Naive thymus-derived CD4-positive, alpha-beta T cell (primary cell): ENCODE measurements at regions not wholly inside any gene's neighbourhood (a gene's known extent, or its start where the extent isn't known, plus 50 kb on each side); places are given as distances from the start of the nearest gene placed in this dataset.
"Not testable (repeated sequence)": the region's sequence is repeated elsewhere in the genome, so short reads cannot be mapped to it uniquely, and the experiment has no call there.

ENCODE experiments used
- ATAC-seq: fragments of 150-1000 bp; cut with Tn5 transposase; 2 replicates; pipeline ENCODE4 v1.10.0; 2021; ENCODE audit warnings: mild to moderate bottlenecking, moderate library complexity
- CTCF ChIA-PET: fragments of 350-600 bp; sonication (Branson Sonifier 250); formaldehyde crosslinking; loops from one replicate; lab custom pipeline; 2021; ENCODE audit warnings: antibody characterized with exemption; lab: Charles Lee
- POLR2A ChIA-PET: fragments of 350-600 bp; sonication (Branson Sonifier 250); formaldehyde crosslinking; loops from one replicate; lab custom pipeline; 2021; ENCODE audit warnings: antibody characterized with exemption, inconsistent platforms; lab: Charles Lee
- DNase-seq, 9 donors: peaks; one replicate each; pipeline versions ENCODE4 v3.0.0 to v3.0.0-alpha.2; 2020 to 2022; ENCODE audit warnings: mixed read lengths in 1 of 9
- H3K27ac ChIP-seq: one replicate; pipeline ENCODE4 v1.7.0; 2013; ENCODE audit warnings: mild to moderate bottlenecking, low read depth, low read length, moderate library complexity
- H3K27me3 ChIP-seq, 2 donors: one replicate each; pipeline ENCODE4 v1.7.0; 2013; ENCODE audit warnings: low read length in 2 of 2, mild to moderate bottlenecking in 2 of 2, moderate library complexity in 2 of 2; ENCODE audit not compliant: control insufficient read depth in 2 of 2, insufficient read depth in 2 of 2
- H3K36me3 ChIP-seq, 3 experiments: 1 replicate in 2 of 3; 2 replicates in 1 of 3; pipeline ENCODE4 v1.7.0; 2013; ENCODE audit warnings: low read length in 3 of 3, mild to moderate bottlenecking in 3 of 3, moderate library complexity in 1 of 3; ENCODE audit not compliant: insufficient read depth in 3 of 3, control insufficient read depth in 2 of 3
- H3K4me1 ChIP-seq, 2 donors: one replicate each; pipeline ENCODE4 v1.7.0; 2013; ENCODE audit warnings: low read length in 2 of 2, mild to moderate bottlenecking in 2 of 2, moderate library complexity in 1 of 2; ENCODE audit not compliant: control insufficient read depth in 2 of 2, insufficient read depth in 2 of 2
- H3K4me3 ChIP-seq: 2 replicates; pipeline ENCODE4 v1.7.0; 2013; ENCODE audit warnings: mild to moderate bottlenecking, low read length
- H3K9me3 ChIP-seq, 3 experiments: 1 replicate in 2 of 3; 2 replicates in 1 of 3; pipeline ENCODE4 v1.7.0; 2013; ENCODE audit warnings: low read length in 3 of 3; ENCODE audit not compliant: control insufficient read depth in 2 of 3
- H3K27ac Mint-ChIP-seq, 9 donors: one replicate each; pipeline ENCODE4 v1.8.0; 2020 to 2022; ENCODE audit warnings: mixed read lengths in 9 of 9, mild to moderate bottlenecking in 8 of 9, moderate library complexity in 5 of 9, inconsistent platforms in 2 of 9
- H3K27me3 Mint-ChIP-seq, 5 donors: one replicate each; pipeline ENCODE4 v1.8.0; 2021 to 2022; ENCODE audit warnings: mixed read lengths in 5 of 5, mild to moderate bottlenecking in 1 of 5
- H3K36me3 Mint-ChIP-seq, 5 donors: one replicate each; pipeline ENCODE4 v1.8.0; 2020 to 2022; ENCODE audit warnings: mixed read lengths in 5 of 5, mild to moderate bottlenecking in 3 of 5, inconsistent platforms in 1 of 5
- H3K4me1 Mint-ChIP-seq, 7 donors: one replicate each; pipeline ENCODE4 v1.8.0; 2020 to 2022; ENCODE audit warnings: mixed read lengths in 7 of 7, mild to moderate bottlenecking in 3 of 7, inconsistent platforms in 1 of 7
- H3K4me3 Mint-ChIP-seq, 10 donors: one replicate each; pipeline ENCODE4 v1.8.0; 2020 to 2022; ENCODE audit warnings: mild to moderate bottlenecking in 10 of 10, mixed read lengths in 10 of 10, moderate library complexity in 6 of 10, inconsistent platforms in 2 of 10
- H3K9me3 Mint-ChIP-seq, 11 donors: one replicate each; pipeline ENCODE4 v1.8.0; 2020 to 2022; ENCODE audit warnings: mixed read lengths in 11 of 11, mild to moderate bottlenecking in 4 of 11, inconsistent platforms in 1 of 11, moderate library complexity in 1 of 11
- intact Hi-C, 2 donors: fragments of 100-400 bp; cut with micrococcal nuclease; formaldehyde crosslinking; loops; one replicate each; pipeline ENCODE4 v1.15.1; 2023

DNA sequence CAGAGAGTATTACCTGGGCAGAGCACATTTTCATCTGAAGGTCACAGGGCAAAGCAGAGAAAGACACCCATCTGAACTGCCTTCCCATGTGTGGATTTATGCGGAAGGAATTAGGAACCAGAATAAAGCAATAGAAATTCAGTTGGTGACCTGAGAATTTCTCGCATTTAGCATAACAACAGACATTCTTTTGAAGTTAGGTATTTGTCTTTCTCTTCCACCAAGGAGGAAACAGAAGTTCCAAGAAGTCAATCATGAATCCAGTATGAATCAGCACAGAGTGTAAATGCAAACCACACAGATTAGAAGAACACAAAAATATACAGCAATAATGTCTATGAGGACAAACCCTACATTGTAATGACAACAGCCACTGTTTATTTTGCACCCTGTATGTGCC lies 515.2 kb upstream of the BRINP1 start:
- Histone ChIP-seq H3K4me1 (no peaks in the 10 kb centered on the region), H3K27ac (no peak overlapping the region), H3K36me3 (no peaks in the 10 kb centered on the region), H3K27me3 (no peaks in the 10 kb centered on the region), H3K4me3 (no peak overlapping the region), H3K9me3 (no peaks in the 10 kb centered on the region)
- no peaks in the 10 kb centered on the region for H3K4me1 Mint-ChIP-seq
- H3K4me3 Mint-ChIP-seq: no peak overlapping the region
- no peak overlapping the region for H3K27ac Mint-ChIP-seq
- ATAC-seq (no peak), DNase-seq (no peak)
- ChIA-PET CTCF (no interaction called here), POLR2A (no interaction called here)
- intact Hi-C loops: no loop called here
- H3K27me3 Mint-ChIP-seq: peaks cover 0 to 4% (median 0%) of the 10 kb centered on the region in 5 donors
- H3K9me3 Mint-ChIP-seq: peaks cover 0 to 6% (median under 1%) of the 10 kb centered on the region in 11 donors
- H3K36me3 Mint-ChIP-seq: no peaks in the 10 kb centered on the region

DNA sequence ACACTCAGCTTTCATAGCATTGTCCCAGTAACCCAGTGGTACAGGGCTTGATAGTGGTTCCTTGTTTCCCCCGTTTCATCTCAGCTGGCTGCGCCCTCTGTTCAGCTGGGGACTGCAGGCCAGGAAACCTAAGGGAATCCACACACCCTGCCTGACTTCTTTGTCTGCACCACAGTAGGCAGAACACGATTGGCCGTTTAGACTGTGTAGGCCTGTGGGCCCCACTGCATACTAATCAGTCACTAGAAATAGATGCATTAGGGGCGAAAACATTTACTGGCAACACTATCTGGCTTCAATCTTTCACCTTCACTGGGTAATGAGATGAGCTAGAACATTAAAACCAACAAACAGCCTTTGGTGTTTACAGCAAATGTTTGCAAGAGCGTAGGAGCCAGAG lies 512.7 kb upstream of the BRINP1 start:
- no peak overlapping the region for H3K4me3 ChIP-seq
- no peaks in the 10 kb centered on the region for H3K36me3 ChIP-seq
- intact Hi-C loops: no loop called here
- peaks cover 0 to 5% (median 0%) of the 10 kb centered on the region in 11 donors for H3K9me3 Mint-ChIP-seq
- H3K36me3 Mint-ChIP-seq: no peaks in the 10 kb centered on the region
- H3K27me3 Mint-ChIP-seq: no peaks in the 10 kb centered on the region
- H3K4me1 Mint-ChIP-seq: no peaks in the 10 kb centered on the region
- no peaks in the 10 kb centered on the region for H3K9me3 ChIP-seq
- H3K27ac Mint-ChIP-seq: no peak overlapping the region
- H3K4me1 ChIP-seq: no peaks in the 10 kb centered on the region
- no peak overlapping the region for H3K4me3 Mint-ChIP-seq
- ATAC-seq: no peak
- no peak for DNase-seq
- CTCF ChIA-PET: no interaction called here
- no peaks in the 10 kb centered on the region for H3K27me3 ChIP-seq
- no peak overlapping the region for H3K27ac ChIP-seq
- POLR2A ChIA-PET: no interaction called here

DNA sequence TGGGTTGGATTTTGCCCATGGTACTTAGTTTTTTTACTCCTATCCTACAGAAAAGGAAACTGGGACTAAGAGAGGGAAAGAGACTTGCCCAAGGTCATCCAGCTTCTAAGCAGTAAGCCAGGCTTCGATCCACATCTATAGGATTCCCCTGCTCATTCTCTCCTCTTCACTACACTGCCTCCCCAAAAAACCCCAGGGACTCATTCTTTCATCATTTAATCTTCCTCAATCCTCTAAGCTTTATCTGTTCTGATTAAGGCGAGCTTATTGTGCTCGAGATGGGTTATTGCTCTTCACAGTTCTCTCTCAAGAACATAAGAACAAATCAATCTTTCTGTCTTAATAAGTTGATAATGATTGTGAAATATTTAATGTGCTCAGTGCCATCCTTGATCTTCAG lies 511.1 kb upstream of the BRINP1 start:
- ChIA-PET CTCF (no interaction called here), POLR2A (no interaction called here)
- Mint-ChIP-seq H3K9me3 (peaks cover 0 to 5% (median 0%) of the 10 kb centered on the region in 11 donors), H3K27me3 (no peaks in the 10 kb centered on the region), H3K27ac (no peak overlapping the region), H3K4me1 (no peaks in the 10 kb centered on the region), H3K4me3 (no peak overlapping the region), H3K36me3 (no peaks in the 10 kb centered on the region)
- Histone ChIP-seq H3K27me3 (no peaks in the 10 kb centered on the region), H3K9me3 (no peaks in the 10 kb centered on the region), H3K27ac (no peak overlapping the region), H3K4me1 (no peaks in the 10 kb centered on the region), H3K36me3 (no peaks in the 10 kb centered on the region), H3K4me3 (no peak overlapping the region)
- intact Hi-C loops: no loop called here
- no peak for ATAC-seq
- DNase-seq: no peak

DNA sequence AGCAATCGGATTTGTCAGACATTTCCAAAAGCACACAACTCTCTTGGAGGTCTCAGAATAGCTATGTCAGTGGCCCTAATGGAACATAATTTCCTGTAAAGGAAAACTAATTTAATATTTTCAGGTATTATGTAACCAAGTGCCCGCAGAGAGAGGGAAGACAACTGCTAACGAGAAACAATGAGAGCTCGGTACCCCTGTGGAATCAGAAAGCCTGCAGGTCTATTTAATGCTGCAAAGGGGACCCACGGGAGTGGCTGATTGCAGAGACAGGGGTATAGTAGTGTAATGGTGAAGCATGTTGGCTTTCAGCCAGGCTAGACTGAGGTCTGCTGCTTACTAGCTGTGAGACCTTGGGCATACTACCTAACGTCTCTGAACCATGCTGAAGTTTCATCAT lies 508.1 kb upstream of the BRINP1 start:
- intact Hi-C loops: no loop called here
- H3K27me3 Mint-ChIP-seq: no peaks in the 10 kb centered on the region

DNA sequence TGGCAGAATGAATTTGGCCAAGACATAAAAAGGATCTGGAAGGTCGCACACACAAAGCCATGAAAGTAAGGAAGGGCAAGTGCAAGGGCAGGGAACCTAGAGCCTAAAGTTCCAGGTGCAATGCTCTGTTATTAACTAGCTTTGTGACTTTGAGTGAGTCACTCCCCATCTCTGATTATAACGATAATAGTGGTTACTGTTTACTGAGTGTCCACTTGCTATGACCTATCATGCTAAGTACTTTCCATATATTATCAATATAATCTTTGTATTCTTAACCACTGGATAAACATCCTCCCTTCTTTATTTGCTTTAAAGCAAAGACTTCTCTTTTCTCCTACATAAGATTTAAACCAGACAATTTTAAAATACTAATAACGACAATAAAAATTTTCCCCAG lies 504.6 kb upstream of the BRINP1 start:
- Histone ChIP-seq H3K9me3 (no peaks in the 10 kb centered on the region), H3K4me1 (no peaks in the 10 kb centered on the region), H3K4me3 (no peak overlapping the region), H3K27ac (no peak overlapping the region), H3K27me3 (no peaks in the 10 kb centered on the region), H3K36me3 (no peaks in the 10 kb centered on the region)
- H3K9me3 Mint-ChIP-seq: peaks cover 0 to 9% (median 2%) of the 10 kb centered on the region in 11 donors
- ChIA-PET POLR2A (no interaction called here), CTCF (no interaction called here)
- no peaks in the 10 kb centered on the region for H3K36me3 Mint-ChIP-seq
- intact Hi-C loops: no loop called here
- no peak overlapping the region for H3K27ac Mint-ChIP-seq
- no peaks in the 10 kb centered on the region for H3K4me1 Mint-ChIP-seq
- DNase-seq: no peak
- ATAC-seq: no peak
- H3K27me3 Mint-ChIP-seq: no peaks in the 10 kb centered on the region
- no peak overlapping the region for H3K4me3 Mint-ChIP-seq

More for the DNA sequence above, 508.1 kb upstream of the BRINP1 start:
- Mint-ChIP-seq H3K36me3 (no peaks in the 10 kb centered on the region), H3K27ac (no peak overlapping the region), H3K4me1 (no peaks in the 10 kb centered on the region), H3K4me3 (no peak overlapping the region), H3K9me3 (peaks cover 0 to 6% (median 0%) of the 10 kb centered on the region in 11 donors)
- H3K4me3 ChIP-seq: no peak overlapping the region
- H3K4me1 ChIP-seq: no peaks in the 10 kb centered on the region
- H3K27me3 ChIP-seq: no peaks in the 10 kb centered on the region
- no peaks in the 10 kb centered on the region for H3K36me3 ChIP-seq
- DNase-seq (no peak), ATAC-seq (no peak)
- H3K27ac ChIP-seq: no peak overlapping the region
- CTCF ChIA-PET: no interaction called here
- H3K9me3 ChIP-seq: no peaks in the 10 kb centered on the region
- POLR2A ChIA-PET: no interaction called here

DNA sequence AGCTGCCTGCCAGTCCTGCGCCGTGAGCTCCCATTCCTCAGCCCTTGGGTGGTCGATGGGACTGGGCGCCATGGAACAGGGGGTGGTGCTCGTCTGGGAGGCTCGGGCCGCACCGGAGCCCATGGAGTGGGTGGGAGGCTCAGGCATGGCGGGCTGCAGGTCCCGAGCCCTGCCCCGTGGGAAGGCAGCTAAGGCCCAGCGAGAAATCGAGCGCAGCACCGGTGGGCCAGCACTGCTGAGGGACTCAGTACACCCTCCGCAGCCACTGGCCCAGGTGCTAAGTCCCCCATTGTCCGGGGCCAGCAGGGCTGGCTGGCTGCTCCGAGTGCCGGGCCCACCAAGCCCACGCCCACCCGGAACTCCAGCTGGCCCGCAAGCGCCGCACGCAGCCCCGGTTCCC lies 501.0 kb upstream of the BRINP1 start:
- H3K9me3 Mint-ChIP-seq: peaks cover 0 to 14% (median 3%) of the 10 kb centered on the region in 11 donors
- H3K27me3 Mint-ChIP-seq, ATAC-seq, H3K4me1 Mint-ChIP-seq, intact Hi-C loops, H3K4me1 ChIP-seq, H3K4me3 ChIP-seq, H3K27ac ChIP-seq, H3K27me3 ChIP-seq, H3K4me3 Mint-ChIP-seq, H3K27ac Mint-ChIP-seq, DNase-seq, CTCF ChIA-PET, H3K36me3 ChIP-seq, POLR2A ChIA-PET, H3K9me3 ChIP-seq, H3K36me3 Mint-ChIP-seq: not testable (repeated sequence)

DNA sequence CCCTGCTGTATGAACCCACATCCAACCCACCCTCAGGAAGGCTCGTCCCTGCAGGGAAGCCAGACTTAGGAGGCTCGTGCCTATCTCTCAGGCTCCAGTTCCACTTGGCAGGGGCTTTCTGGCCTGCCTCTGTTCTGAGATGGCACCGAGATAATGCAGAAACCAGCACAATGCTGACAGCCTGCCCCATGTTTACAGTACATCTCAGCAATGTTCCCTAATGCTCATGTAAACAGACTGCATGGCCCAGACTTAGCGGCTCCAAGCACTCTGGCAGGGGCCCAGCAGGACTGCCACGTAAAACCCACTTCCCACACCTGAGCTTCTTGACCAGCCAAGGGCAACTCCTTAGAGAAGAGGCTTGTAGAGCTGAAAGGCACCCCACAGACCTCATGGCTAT lies 499.5 kb upstream of the BRINP1 start:
- H3K9me3 Mint-ChIP-seq: peaks cover 0 to 13% (median 6%) of the 10 kb centered on the region in 11 donors
- H3K27me3 Mint-ChIP-seq: no peaks in the 10 kb centered on the region
- H3K36me3 Mint-ChIP-seq: no peaks in the 10 kb centered on the region
- H3K4me1 Mint-ChIP-seq: no peaks in the 10 kb centered on the region
- H3K4me1 ChIP-seq: no peaks in the 10 kb centered on the region
- DNase-seq (no peak), ATAC-seq (no peak)
- ChIA-PET CTCF (no interaction called here), POLR2A (no interaction called here)
- H3K27me3 ChIP-seq: no peaks in the 10 kb centered on the region
- H3K27ac ChIP-seq: no peak overlapping the region
- H3K27ac Mint-ChIP-seq: no peak overlapping the region
- H3K9me3 ChIP-seq: no peaks in the 10 kb centered on the region
- no peak overlapping the region for H3K4me3 ChIP-seq
- intact Hi-C loops: no loop called here
- no peaks in the 10 kb centered on the region for H3K36me3 ChIP-seq
- H3K4me3 Mint-ChIP-seq: no peak overlapping the region
